Nephron progenitor cell (in vitro differentiated cells): ENCODE measurements at regions not wholly inside any gene's neighbourhood (a gene's known extent, or its start where the extent isn't known, plus 50 kb on each side); places are given as distances from the start of the nearest gene placed in this dataset.
A peak's percentile ranks its signal among the peaks of the same experiment; 100 is the strongest.

Experiments
- DNase-seq: peaks from one replicate; pipeline ENCODE4 v3.0.0; 2021
- H3K27ac Mint-ChIP-seq: 2 replicates; pipeline ENCODE4 v1.8.0; 2021; ENCODE audit warnings: mild to moderate bottlenecking, moderate library complexity, mixed read lengths
- H3K27me3 Mint-ChIP-seq: 2 replicates; pipeline ENCODE4 v1.8.0; 2021; ENCODE audit warnings: mild to moderate bottlenecking, low read depth, mixed read lengths; ENCODE audit not compliant: poor library complexity
- H3K36me3 Mint-ChIP-seq: 2 replicates; pipeline ENCODE4 v1.8.0; 2021; ENCODE audit warnings: low read depth, mixed read lengths
- H3K4me1 Mint-ChIP-seq: 2 replicates; pipeline ENCODE4 v1.8.0; 2021; ENCODE audit warnings: mixed read lengths
- H3K4me3 Mint-ChIP-seq: 2 replicates; pipeline ENCODE4 v1.8.0; 2021; ENCODE audit warnings: mild to moderate bottlenecking, moderate library complexity, mixed read lengths
- H3K9me3 Mint-ChIP-seq: 2 replicates; pipeline ENCODE4 v1.8.0; 2021; ENCODE audit warnings: mild to moderate bottlenecking, moderate library complexity, mixed read lengths
- CTCF ChIP-seq: fragments of 200-600 bp; sonication (generic); IDR thresholded peaks from 2 replicates; pipeline ENCODE4 v1.5.0; 2021; ENCODE audit warnings: antibody characterized with exemption

- Mint-ChIP-seq H3K4me1 (peaks cover 19% of the 10 kb centered on the region), H3K27me3 (peaks cover 3% of the 10 kb centered on the region), H3K9me3 (peaks cover 50% of the 10 kb centered on the region), H3K36me3 (peaks cover 52% of the 10 kb centered on the region), H3K27ac (peak overlapping the region; percentile 100), H3K4me3 (peak overlapping the region; percentile 100)
- TF ChIP-seq CTCF = no peak
- no peak for DNase-seq
These were observed 159.4 kb upstream of the ZNF267 start for GRCh38 chr16:31713945-31714902.

GRCh38 chr16:31714903-31715504 is 158.6 kb upstream of the ZNF267 start:
- TF ChIP-seq CTCF = no peak
- Mint-ChIP-seq H3K27me3 (peaks cover 3% of the 10 kb centered on the region), H3K4me3 (peak overlapping the region; percentile 100), H3K27ac (peak overlapping the region; percentile 36), H3K9me3 (peaks cover 54% of the 10 kb centered on the region), H3K4me1 (peaks cover 19% of the 10 kb centered on the region), H3K36me3 (peaks cover 60% of the 10 kb centered on the region)
- no peak for DNase-seq

GRCh38 chr16:31715915-31716314 is 157.7 kb upstream of the ZNF267 start:
- no peak overlapping the region for H3K27ac Mint-ChIP-seq
- peaks cover 69% of the 10 kb centered on the region for H3K36me3 Mint-ChIP-seq
- no peak overlapping the region for H3K4me3 Mint-ChIP-seq
- peaks cover 19% of the 10 kb centered on the region for H3K4me1 Mint-ChIP-seq
- DNase-seq = no peak
- H3K9me3 Mint-ChIP-seq = peaks cover 62% of the 10 kb centered on the region
- H3K27me3 Mint-ChIP-seq = peaks cover 3% of the 10 kb centered on the region
- TF ChIP-seq CTCF = no peak

GRCh38 chr16:31718998-31719397 is 154.6 kb upstream of the ZNF267 start:
- H3K4me3 Mint-ChIP-seq = no peak overlapping the region
- DNase-seq = no peak
- peaks cover 3% of the 10 kb centered on the region for H3K27me3 Mint-ChIP-seq
- TF ChIP-seq CTCF = no peak
- peaks cover 18% of the 10 kb centered on the region for H3K4me1 Mint-ChIP-seq
- H3K36me3 Mint-ChIP-seq = peaks cover 99% of the 10 kb centered on the region
- H3K9me3 Mint-ChIP-seq = peaks cover 83% of the 10 kb centered on the region
- H3K27ac Mint-ChIP-seq = no peak overlapping the region

- no peak for DNase-seq
- no peak overlapping the region for H3K27ac Mint-ChIP-seq
- H3K27me3 Mint-ChIP-seq = no peaks in the 10 kb centered on the region
- H3K4me3 Mint-ChIP-seq = no peak overlapping the region
- peaks cover 93% of the 10 kb centered on the region for H3K9me3 Mint-ChIP-seq
- no peak for TF ChIP-seq CTCF
- peaks cover 100% of the 10 kb centered on the region for H3K36me3 Mint-ChIP-seq
- H3K4me1 Mint-ChIP-seq = no peaks in the 10 kb centered on the region
These were observed 146.1 kb upstream of the ZNF267 start for GRCh38 chr16:31727553-31727952.
